ENCODE measurements at regions not wholly inside any gene's neighbourhood (a gene's known extent, or its start where the extent isn't known, plus 50 kb on each side); places are given as distances from the start of the nearest gene placed in this dataset.

DNA sequence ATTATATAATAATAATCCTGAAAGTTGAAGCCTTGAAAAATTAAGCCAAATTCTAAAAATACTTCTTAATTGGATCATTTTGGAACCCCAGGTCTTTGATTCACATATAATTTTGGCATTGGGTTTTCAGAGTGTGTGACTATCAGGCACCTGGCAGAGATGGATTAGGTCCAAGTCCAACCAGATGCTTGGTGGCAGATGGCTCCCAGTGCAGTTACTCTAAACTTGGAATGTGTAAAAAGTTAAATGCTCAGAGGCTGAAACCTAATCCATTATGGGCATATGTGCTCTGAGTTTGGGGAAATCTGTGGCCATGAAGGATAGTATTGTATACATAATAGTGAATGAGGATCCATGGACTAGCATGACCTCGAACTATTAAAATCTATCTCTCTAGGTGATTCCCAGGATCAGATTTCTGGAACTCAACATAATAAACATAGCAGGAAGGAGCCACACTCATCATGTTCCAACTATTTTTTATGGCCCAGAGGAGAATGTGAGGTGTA lies 333.0 kb downstream of the RPRM start:
- no peaks in the 10 kb centered on the region for H3K9me2 ChIP-seq (replicated peaks; ENCODE audit: control insufficient read depth, low read length)
- H3K27ac ChIP-seq (ENCODE audit: low read depth, low read length) = no peak overlapping the region
- H3K4me3 ChIP-seq (ENCODE audit: low read length) = no peak overlapping the region
- no peaks in the 10 kb centered on the region for H3K9me3 ChIP-seq (ENCODE audit: control insufficient read depth, insufficient read depth, low read length)
- no peaks in the 10 kb centered on the region for H3K4me1 ChIP-seq (ENCODE audit: control insufficient read depth, low read length)
- TF ChIP-seq, protein P1, sequence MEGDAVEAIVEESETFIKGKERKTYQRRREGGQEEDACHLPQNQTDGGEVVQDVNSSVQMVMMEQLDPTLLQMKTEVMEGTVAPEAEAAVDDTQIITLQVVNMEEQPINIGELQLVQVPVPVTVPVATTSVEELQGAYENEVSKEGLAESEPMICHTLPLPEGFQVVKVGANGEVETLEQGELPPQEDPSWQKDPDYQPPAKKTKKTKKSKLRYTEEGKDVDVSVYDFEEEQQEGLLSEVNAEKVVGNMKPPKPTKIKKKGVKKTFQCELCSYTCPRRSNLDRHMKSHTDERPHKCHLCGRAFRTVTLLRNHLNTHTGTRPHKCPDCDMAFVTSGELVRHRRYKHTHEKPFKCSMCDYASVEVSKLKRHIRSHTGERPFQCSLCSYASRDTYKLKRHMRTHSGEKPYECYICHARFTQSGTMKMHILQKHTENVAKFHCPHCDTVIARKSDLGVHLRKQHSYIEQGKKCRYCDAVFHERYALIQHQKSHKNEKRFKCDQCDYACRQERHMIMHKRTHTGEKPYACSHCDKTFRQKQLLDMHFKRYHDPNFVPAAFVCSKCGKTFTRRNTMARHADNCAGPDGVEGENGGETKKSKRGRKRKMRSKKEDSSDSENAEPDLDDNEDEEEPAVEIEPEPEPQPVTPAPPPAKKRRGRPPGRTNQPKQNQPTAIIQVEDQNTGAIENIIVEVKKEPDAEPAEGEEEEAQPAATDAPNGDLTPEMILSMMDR (IDR thresholded peaks at IDR 0.05; ENCODE audit: low read depth, low read length, poor library complexity, severe bottlenecking) = no peak
- TF ChIP-seq EZH2phosphoT487 (IDR thresholded peaks at IDR 0.05; ENCODE audit: borderline replicate concordance, low read length) = no peak
- H3K4me2 ChIP-seq (ENCODE audit: low read length) = no peak overlapping the region
- no peaks in the 10 kb centered on the region for H4K20me1 ChIP-seq (ENCODE audit: control insufficient read depth, insufficient read depth, low read depth, low read length)
- H3F3A ChIP-seq (ENCODE audit: control insufficient read depth, insufficient read depth) = no peaks in the 10 kb centered on the region
- no peaks in the 10 kb centered on the region for H3K36me3 ChIP-seq (ENCODE audit: control insufficient read depth, low read length)
- no peaks in the 10 kb centered on the region for H3K27me3 ChIP-seq (ENCODE audit: control insufficient read depth, low read length)
- H3K79me2 ChIP-seq (ENCODE audit: control insufficient read depth, low read length) = no peaks in the 10 kb centered on the region

DNA sequence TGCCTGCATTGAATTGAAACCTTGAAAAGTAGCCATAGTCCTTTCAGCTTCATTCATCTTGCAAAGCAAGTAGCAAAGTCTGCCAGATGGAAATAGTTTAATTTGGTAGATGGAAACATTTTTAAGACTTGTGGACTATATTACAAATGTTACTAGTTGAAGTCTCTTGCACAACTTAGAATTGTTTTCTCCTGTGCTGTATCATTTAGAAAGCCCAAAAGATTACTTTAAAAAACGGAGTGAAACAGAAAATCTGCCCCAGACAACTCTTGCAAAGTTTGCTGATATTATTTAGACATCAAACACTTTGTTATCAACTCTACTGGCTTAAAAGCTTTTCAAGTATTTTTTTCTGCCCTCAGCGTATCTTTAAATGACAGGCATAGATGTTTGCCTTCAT lies 335.0 kb downstream of the RPRM start:
- TF ChIP-seq, protein P1 (IDR thresholded peaks at IDR 0.05; ENCODE audit: low read depth, low read length, poor library complexity, severe bottlenecking) = no peak
- no peak for TF ChIP-seq EZH2phosphoT487 (IDR thresholded peaks at IDR 0.05; ENCODE audit: borderline replicate concordance, low read length)
- no peaks in the 10 kb centered on the region for H3K9me2 ChIP-seq (replicated peaks; ENCODE audit: control insufficient read depth, low read length)

DNA sequence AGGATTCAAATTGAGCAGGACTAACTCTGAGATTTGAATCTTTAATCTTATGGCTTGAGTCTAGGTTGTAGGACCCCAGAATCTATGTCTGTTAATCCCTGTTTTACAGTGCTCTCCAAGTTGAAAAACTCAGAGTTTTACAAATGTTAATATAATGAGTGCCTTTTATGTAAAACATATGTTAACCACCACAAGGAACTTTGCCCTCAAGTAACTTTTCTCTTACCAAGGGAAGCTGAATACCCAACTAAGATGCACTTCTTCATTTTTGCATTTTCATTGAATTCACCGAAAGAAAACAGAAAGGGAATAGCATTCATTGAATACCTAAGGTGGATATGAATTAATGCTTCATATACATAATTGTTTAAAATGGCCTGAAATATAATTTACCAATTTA lies 338.1 kb downstream of the RPRM start:
- H3K4me3 ChIP-seq (ENCODE audit: low read length) = no peak overlapping the region
- no peaks in the 10 kb centered on the region for H3K9me2 ChIP-seq (replicated peaks; ENCODE audit: control insufficient read depth, low read length)
- H3K4me2 ChIP-seq (ENCODE audit: low read length) = no peak overlapping the region
- no peaks in the 10 kb centered on the region for H3K4me1 ChIP-seq (ENCODE audit: control insufficient read depth, low read length)
- no peaks in the 10 kb centered on the region for H3K9me3 ChIP-seq (ENCODE audit: control insufficient read depth, insufficient read depth, low read length)
- H3F3A ChIP-seq (ENCODE audit: control insufficient read depth, insufficient read depth) = no peaks in the 10 kb centered on the region
- TF ChIP-seq EZH2phosphoT487 (IDR thresholded peaks at IDR 0.05; ENCODE audit: borderline replicate concordance, low read length) = no peak
- TF ChIP-seq, protein P1 (IDR thresholded peaks at IDR 0.05; ENCODE audit: low read depth, low read length, poor library complexity, severe bottlenecking) = no peak
- H4K20me1 ChIP-seq (ENCODE audit: control insufficient read depth, insufficient read depth, low read depth, low read length) = no peaks in the 10 kb centered on the region
- H3K27ac ChIP-seq (ENCODE audit: low read depth, low read length) = no peak overlapping the region
- H3K27me3 ChIP-seq (ENCODE audit: control insufficient read depth, low read length) = no peaks in the 10 kb centered on the region
- no peaks in the 10 kb centered on the region for H3K79me2 ChIP-seq (ENCODE audit: control insufficient read depth, low read length)
- H3K36me3 ChIP-seq (ENCODE audit: control insufficient read depth, low read length) = no peaks in the 10 kb centered on the region

More for the DNA sequence above, 335.0 kb downstream of the RPRM start:
- Histone ChIP-seq H3K27ac (ENCODE audit: low read depth, low read length) (no peak overlapping the region), H3K4me1 (ENCODE audit: control insufficient read depth, low read length) (no peaks in the 10 kb centered on the region), H3K4me3 (ENCODE audit: low read length) (no peak overlapping the region), H3F3A (ENCODE audit: control insufficient read depth, insufficient read depth) (no peaks in the 10 kb centered on the region), H3K4me2 (ENCODE audit: low read length) (no peak overlapping the region), H3K79me2 (ENCODE audit: control insufficient read depth, low read length) (no peaks in the 10 kb centered on the region), H3K36me3 (ENCODE audit: control insufficient read depth, low read length) (no peaks in the 10 kb centered on the region), H3K27me3 (ENCODE audit: control insufficient read depth, low read length) (no peaks in the 10 kb centered on the region), H4K20me1 (ENCODE audit: control insufficient read depth, insufficient read depth, low read depth, low read length) (no peaks in the 10 kb centered on the region), H3K9me3 (ENCODE audit: control insufficient read depth, insufficient read depth, low read length) (no peaks in the 10 kb centered on the region)

All from DOHH2 (cell line).